HL-60/S4 treated with retinoic acid at 250 ng/mL for 4 days and 3 days (cell line): ENCODE measurements at regions not wholly inside any gene's neighbourhood (a gene's known extent, or its start where the extent isn't known, plus 50 kb on each side); places are given as distances from the start of the nearest gene placed in this dataset.

Source experiments
- in situ Hi-C: fragments of 300-500 bp; cut with MboI; formaldehyde crosslinking; loops from 2 replicates; pipeline ENCODE4 v1.7.0; 2022; ENCODE audit warnings: low sequenced_read_pairs

DNA sequence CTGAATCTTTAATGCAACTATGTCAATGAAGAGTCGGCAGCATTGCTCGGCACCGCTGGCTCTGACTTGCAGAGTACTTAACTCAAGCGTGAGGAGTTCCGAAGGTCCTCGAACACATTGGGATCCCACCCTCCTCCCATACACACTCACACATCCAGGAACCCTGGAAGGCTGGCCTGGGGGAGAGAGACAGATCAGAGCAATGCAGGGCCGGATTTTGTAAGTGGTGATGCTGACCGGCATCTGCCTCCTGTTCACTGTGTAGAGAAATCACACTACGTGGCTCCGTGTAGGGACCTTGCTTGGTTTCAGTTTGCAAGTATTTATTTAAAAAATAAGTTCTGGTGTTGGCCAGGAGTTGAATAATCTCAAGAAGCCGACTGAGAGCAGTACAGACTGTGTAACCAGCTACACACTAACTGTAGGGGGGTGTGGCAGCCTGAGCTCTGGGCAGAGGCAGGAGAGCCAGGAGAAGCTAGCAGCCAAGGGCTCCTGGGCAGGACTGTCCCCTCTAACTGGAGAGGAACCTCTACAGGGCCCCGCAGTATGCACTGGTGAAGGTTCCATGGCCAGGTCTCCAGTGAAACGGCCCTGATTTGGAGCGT, 190.2 kb upstream of the TNRC6C start:
- in situ Hi-C loops, result no loop called here

DNA sequence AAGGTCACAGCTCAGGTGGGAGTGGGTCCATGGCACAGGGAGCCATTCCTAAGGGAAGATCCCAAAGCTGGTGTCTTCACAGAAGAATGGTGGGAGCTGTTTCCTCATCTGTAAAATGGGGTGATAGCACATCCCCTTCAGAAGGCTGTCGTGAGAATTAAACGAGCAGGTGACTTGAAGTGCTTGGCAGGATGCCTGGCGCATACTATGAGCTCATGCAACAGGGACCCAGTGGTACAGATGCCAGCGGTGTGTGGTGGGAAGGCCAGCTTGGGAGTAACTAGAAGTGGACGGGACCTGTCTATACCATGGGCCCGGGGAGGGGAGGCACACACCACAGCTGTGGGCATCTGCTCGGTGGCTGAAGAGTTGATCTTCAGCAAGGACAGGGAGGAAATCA, 189.3 kb upstream of the TNRC6C start:
- in situ Hi-C loops, result no loop called here

DNA sequence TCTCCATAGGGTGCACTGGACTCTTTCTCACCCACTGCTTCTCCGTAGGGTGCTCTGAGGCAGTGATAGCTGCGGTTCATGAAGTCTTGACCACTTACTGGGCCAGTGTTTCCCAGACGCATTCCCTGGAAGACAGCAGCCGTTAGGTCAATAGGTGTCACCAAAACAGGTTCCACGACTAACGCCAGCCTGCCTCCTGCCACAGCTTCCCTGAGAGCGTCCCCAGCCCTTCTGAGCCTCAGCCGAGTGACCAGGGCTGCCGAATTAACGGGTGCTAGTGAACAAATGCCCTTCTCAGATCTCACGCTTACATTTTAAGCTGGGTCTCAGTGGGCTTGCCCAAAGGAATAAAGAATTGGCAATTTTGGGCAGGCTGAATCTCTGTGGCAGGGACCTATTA, 188.7 kb upstream of the TNRC6C start:
- in situ Hi-C loops, result loop anchor here (5.0 kb wide), 1 partner anchor 243 kb away; no protein-coding TSS in a partner anchor

DNA sequence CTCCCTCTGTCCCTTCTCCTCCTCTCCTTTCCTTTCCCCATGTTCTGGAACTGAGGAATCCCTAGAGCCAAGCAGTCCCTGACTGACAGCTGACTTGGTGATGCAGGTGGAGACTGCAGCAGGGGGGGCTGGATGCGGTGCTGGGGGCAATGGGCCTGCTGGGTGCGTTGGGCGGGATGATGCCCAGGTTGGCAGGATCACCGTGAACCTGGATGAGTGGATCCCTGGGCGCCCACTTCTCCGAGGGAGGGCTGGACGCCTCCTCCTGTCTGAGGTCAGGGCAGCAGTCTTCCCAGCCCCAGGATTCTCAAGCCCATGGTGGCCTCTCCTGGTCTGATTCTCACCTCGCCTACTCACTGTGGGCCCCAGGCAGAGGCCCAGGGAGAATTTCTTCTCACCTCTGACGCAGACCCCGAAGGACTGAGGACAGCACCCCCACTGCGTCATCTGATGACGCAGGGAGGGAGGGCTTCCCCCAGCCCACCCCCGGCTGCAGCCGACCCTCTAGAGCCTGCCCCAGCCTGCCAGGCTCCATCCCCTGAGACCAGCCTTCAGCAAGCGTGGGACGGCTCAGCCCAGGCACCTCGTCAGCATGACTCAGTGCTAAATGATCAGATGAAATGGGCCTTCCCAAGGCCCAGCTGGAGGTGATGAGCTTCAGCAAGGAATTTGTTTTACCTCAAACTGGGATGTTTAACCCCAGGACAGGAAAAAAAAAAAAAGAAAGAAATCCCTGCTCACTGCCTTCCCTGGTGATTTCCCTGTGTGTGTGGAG, 188.0 kb upstream of the TNRC6C start:
- in situ Hi-C loops, result loop anchor here (5.0 kb wide), 1 partner anchor 242 kb away; no protein-coding TSS in a partner anchor

DNA sequence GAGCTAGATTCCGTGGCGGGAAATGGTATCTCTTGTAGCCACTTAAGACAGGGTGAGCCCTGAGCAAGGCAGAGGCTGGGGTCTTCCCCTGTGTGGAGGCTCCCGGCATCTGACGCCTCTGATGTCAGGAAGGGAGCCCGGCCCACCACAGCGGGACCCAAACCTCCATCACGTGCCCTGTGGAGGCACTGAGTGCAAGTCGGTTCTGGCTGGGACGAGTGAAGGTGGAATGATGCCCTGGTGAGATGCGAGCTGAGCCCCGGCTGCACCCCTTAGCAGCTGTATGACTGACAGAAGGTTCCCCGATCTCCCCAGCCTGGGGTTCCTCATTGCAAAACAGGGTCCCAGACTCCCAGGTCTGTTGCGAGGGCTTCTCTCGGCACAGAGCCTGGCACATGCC, 187.4 kb upstream of the TNRC6C start:
- in situ Hi-C loops, result loop anchor here (5.0 kb wide), 1 partner anchor 241 kb away; no protein-coding TSS in a partner anchor

DNA sequence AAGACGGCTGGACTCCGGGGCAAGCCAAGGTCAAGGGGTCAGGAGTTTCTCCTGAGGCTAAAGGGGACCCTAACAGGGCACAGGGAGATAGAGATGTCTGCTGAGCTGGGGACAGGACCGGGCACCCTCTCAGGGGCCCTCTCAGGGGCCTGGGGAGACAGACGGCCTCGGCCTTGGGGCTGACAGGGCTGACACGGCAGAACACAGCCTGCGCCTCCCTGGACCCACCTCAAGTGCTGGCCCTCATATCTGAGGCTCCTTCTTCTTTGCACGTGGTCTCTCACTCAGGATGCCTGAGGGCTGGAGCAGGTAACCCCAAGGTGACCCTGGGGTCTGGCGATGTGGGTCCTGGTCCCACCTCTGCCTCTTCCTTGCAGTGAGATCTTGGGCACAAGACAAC, 186.9 kb upstream of the TNRC6C start:
- in situ Hi-C loops, result loop anchor here (5.0 kb wide), 1 partner anchor 241 kb away; no protein-coding TSS in a partner anchor

DNA sequence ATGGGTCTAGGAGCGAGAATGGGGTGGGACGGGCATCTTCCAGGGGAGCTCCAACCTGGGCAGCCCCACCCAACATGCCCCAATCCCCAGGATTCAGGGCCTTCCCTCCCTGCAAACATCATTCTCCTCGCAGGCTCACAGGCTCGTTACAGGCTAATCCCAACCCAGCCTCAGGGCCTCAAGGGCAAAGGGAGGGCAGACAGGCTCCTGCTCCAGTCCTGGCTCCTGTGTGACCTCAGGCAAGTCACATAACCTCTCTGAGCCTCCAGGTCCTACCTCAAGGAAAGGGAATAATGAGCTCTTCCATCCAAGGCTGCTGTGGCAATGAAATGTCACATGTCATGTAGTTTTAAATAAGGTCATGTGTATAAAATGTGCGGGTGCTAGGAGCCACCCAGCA, 186.5 kb upstream of the TNRC6C start:
- in situ Hi-C loops, result loop anchor here (5.0 kb wide), 1 partner anchor 240 kb away; no protein-coding TSS in a partner anchor

DNA sequence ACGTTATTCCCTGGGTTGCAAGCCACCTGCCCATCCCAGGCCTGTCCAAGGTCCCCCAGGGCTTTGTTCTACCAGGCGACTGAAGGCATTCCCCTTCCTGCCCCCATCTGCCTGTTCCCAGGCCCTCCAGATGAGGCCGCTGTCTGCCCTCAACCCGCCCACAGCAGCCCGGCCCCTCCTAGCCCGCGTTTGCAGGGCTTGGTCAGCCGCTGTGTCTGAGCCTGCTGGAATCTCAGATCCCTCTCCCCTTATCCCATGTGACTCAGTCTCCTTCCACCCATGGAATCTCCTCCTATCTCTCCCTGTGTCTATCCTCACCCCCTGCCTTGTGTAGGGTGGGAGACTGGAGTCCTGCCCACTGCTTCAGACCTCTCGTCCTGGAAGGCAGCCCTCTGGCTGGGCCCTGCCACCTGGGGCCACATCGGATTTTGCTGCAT, 186.0 kb upstream of the TNRC6C start:
- in situ Hi-C loops, result loop anchor here (5.0 kb wide), 1 partner anchor 240 kb away; no protein-coding TSS in a partner anchor

DNA sequence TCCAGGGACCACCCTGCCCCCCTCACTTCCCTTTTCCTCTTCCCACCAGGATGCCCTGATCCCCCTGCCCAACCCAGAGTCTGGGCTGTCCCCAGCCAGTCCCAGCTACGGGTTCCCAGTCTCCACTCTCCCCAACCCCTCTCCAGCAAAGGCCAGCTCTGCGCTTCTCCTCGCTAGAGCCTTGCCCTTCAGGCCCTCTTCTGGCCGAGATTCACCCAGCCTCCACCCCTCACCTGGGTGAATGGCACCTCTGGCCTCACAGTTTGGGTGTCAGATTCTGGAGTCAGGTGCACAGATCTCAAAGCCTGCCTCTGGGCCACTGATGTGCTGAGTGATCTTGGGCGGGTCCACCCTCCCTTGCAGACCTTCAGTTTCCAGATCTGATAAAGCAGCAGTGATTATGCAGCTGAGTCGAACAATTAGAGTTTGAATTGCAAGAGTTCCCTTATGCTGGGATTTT, 185.6 kb upstream of the TNRC6C start:
- in situ Hi-C loops, result loop anchor here (5.0 kb wide), 1 partner anchor 239 kb away; no protein-coding TSS in a partner anchor

DNA sequence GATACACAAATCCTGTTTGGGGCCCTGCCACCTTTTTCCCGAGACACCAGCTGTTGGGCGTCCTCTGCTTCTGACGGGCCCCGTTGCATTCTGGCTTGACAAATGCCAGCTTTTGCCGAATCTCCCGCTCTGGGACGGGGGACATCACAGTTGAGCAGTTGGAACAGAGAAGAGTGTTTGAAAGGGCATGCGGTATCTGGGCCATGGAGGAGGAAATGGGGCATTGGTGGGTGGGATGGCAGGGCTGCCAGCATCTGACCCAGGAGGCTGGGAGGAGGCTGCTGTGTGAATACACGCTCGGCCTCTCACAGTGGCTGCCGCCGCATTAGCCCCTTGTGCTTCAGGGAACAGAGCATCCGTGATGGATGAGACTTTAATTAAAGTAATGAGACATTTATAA, 184.3 kb upstream of the TNRC6C start:
- in situ Hi-C loops, result loop anchor here (5.0 kb wide), 1 partner anchor 238 kb away; no protein-coding TSS in a partner anchor

DNA sequence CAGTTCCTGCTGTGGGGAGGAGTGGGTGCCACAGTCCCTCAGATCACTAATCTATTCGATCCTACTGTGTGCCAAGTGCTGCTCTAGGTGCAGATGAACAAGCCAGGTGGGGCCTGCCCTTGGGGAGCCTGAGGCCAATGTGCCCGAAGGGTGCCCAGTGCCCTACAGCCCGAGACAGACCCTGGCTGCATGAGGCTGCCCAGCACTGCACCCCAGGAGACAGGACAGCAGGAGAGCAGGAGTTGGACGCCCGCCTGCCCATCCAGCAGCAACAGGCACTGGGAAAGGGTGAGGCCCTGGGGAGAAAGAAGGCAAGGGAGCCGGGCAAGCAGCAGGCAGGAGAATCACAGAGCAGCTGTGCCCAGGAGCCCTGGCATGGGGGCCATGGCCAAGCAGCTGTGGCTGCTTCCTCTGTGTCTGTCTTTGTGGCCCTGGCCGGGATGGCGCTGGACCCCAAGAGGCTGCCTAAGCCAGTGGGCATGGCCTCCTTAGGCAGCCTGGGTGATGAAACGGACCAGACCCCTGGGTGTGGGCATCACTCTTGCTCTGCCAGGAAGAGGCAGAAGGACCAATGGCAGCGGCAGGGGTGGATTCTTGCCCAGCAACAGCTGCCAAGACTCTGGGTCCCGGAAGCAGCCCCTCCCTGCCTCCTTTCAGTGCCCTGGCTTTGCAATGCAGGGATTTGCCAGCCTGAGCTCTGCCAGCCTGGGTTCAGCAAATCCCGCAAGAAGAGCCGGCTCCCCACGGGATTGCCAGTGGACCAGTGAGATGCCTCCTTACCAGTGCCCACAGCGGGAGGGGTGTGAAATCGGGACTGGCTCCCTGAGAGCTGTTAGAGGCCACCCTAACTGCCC, 179.6 kb upstream of the TNRC6C start:
- in situ Hi-C loops, result no loop called here

DNA sequence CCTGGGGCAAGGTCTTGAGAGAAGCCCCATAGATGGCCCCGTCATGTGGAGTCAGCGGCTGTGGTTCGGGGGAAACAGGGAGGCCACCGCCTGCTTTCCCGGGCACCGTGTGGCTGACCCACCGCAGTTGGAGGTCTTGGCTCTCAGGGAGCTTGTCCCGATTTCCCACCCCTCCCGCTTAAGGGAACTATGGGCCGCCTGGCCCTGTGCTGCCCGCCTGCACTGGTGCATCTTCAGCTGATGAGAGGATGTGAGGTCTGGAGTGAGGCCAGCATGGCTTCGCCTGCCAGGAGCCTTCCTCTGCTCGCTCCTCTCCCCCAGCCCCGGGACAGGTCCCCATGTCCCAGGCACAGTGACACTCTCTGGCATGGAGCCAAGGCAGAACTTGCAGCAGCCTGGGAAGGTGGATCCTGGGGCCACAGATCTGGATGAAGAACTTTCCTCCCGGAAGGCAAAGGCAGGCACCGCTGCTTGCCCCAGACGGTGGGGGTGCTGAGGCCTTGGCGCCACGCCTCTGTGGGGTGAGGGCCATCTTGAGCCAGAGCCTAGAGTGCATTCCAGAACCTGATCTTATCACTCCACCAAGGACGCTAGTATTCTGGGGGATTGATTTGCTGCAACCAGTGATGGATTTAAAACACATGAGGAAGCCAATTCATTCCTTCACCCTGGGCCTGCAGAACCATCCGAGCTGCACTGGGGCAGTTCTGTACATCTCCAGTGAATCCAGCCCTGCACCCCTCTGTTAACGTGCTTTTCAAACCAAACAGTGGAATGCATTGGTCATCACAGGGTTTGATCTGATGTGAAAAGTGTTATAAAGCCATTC, 178.6 kb upstream of the TNRC6C start:
- in situ Hi-C loops, result no loop called here

DNA sequence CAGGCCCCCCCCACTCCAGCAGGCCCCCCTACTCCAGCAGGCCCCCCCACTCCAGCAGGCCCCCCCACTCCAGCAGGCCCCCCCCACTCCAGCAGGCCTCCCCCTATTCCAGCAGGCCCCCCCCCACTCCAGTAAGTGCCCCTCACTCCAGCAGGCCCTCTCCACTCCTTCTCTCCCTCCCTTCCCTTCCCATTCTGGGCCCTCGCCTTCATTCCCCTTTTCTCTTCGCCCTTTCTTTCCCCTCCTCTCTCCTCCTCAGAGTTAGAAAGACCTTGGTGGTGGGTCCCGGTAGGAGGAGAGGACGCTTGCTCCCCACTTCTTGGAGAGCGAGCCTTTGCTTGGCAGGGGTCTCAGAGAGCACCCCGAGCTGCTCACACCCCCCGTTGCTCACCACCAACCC, 177.0 kb upstream of the TNRC6C start:
- in situ Hi-C loops, result no loop called here

DNA sequence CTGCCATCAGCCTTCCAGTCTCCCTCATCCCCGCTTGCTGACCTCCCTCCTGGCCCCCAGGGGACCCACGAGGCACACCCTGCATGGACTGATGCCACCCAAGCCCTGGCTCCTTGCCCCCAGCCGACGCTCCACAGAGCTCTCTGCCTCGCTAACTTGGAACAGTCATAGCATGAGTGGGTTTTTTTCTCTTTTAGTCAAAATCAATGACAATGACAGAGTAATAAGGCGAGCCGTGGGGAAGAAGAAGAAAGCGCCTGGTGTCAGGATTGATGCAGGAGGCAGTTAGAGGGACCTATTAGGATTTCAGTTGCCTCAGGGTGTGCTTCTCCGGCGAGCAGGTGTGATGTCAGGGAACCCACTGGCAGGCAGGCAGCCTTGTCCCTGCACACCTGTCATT, 176.3 kb upstream of the TNRC6C start:
- in situ Hi-C loops, result no loop called here

DNA sequence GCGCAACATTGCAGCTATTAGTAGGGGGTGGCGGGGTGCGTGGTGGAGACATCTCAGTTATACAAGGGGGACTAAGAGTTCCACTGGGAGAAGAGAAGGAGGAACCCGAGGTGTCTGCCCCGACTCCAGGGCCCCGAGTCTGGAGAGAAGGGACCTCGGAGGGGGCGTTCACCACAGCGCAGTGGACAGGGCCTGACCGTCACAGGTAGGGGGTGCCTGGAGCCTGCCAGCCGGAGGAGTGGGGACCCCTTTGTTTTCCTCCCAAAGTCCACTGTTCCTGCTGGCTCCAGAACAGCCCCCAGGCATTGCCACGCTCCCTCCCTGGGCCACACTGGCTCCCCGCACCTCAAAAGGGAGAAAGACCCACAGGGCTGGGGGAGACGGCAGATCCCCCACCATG, 175.9 kb upstream of the TNRC6C start:
- in situ Hi-C loops, result no loop called here

DNA sequence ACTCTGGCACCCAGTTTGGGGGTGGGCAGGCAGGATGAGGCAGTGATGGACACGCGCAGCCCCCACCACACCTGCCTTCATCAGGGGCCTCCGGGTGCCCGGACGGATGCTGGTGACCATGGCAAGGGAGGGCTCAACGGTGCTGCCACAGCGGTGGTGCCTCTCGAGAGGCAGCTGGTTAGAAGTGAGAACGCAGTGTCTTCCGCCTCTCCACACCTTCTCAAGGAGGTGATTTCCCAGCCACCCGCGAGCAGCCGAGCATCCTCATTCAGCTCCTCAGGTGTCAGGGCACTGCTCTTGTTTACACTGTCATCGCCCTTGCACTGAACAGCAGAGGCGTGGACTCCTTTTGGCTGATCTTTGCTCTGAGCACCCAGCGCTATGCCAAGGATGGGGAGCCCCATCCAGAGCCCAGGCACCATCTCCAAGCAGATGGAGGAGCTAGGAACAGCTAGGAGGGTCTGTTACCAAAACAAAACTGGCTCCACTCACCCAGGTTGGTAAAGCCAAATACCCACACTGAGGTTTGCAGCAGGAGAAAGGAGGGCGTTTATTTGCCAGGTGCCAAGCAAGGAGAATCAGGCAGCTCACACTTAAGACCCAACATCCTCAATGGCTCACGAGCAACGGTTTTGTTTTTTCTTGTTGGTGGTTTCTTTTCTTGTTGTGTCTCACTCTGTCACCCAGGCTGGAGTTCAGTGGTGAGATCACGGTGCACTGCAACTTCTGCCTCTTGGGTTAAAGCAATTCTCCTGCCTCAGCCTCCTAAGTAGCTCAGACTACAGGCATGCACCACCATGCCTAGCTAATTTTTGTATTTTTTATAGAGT, 174.3 kb upstream of the TNRC6C start:
- in situ Hi-C loops, result no loop called here

DNA sequence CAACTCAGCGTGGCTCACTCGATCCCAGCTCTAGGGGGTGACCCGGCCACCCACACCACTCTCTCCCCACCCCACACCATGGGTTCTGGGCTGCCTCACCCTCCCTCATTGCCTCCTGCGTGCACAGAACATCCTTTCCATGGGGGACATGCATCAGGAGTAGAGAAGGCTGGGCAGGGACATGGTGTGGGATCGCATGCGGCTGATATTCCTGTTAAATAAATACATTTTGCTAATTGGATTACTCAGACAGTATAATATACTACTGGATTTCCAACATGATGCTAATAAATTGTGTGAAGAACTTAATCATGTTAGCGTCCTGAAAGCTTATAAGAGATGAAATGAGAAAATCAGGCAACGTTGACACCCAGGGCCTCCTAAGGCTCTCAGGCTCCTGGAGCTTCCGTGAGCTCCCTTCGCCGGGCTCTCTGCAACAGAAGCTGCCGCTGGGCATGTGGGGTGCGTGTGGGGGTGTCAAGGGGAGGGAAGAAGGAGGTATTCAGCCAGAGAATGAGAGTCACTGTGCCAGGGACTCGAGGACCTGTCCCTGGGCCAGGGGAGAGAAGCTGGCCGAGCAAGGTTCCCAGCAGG, 173.1 kb upstream of the TNRC6C start:
- in situ Hi-C loops, result no loop called here

DNA sequence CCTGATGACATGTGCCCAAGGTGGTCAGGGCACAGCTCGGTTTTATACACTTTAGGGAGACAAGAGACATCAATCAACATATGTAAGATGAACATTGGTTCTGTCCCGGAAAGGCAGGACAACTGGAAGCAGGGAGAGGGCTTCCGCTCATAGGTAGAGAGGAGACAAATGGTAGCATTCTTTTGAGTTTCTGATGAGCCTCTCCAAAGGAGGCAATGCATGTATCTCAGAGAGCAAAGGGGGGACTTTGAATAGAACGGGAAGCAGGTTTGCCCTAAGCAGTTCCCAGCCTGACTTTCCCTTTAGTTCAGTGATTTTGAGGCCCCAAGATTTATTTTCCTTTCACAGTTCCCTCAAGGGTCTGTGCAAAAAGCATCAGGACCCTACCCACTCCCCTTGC, 172.4 kb upstream of the TNRC6C start:
- in situ Hi-C loops, result no loop called here
